H9 (cell line): ENCODE measurements at regions not wholly inside any gene's neighbourhood (a gene's known extent, or its start where the extent isn't known, plus 50 kb on each side); places are given as distances from the start of the nearest gene placed in this dataset.

Source experiments
- DNase-seq: peaks from one replicate; pipeline ENCODE4 v3.0.0-alpha.2; 2017
- H2AFZ ChIP-seq: one replicate; pipeline ENCODE4 v1.6.1; 2013; ENCODE audit warnings: mild to moderate bottlenecking, low read length, control low read depth, moderate library complexity
- H2AK5ac ChIP-seq: 2 replicates; pipeline ENCODE4 v1.6.1; 2013; ENCODE audit warnings: low read length, control low read depth, mixed read lengths; ENCODE audit not compliant: insufficient read length
- H2BK120ac ChIP-seq: one replicate; pipeline ENCODE4 v1.6.1; 2013; ENCODE audit warnings: low read depth, mild to moderate bottlenecking, low read length, control low read depth, inconsistent platforms; ENCODE audit not compliant: poor library complexity, severe bottlenecking
- H2BK12ac ChIP-seq: 2 replicates; pipeline ENCODE4 v1.6.1; 2013; ENCODE audit warnings: low read length, control low read depth, mixed read lengths, low read depth; ENCODE audit not compliant: insufficient read length
- H2BK15ac ChIP-seq: 2 replicates; pipeline ENCODE4 v1.6.1; 2013; ENCODE audit warnings: low read depth, low read length, control low read depth
- H2BK20ac ChIP-seq: one replicate; pipeline ENCODE4 v1.6.1; 2013; ENCODE audit warnings: low read depth, mild to moderate bottlenecking, low read length, control low read depth, inconsistent platforms; ENCODE audit not compliant: poor library complexity, severe bottlenecking
- H2BK5ac ChIP-seq: 2 replicates; pipeline ENCODE4 v1.6.1; 2013; ENCODE audit warnings: low read length, control low read depth, mixed read lengths; ENCODE audit not compliant: insufficient read length
- H3K14ac ChIP-seq: 2 replicates; pipeline ENCODE4 v1.6.1; 2013; ENCODE audit warnings: low read length, control low read depth; ENCODE audit not compliant: insufficient read depth
- H3K18ac ChIP-seq: 2 replicates; pipeline ENCODE4 v1.6.1; 2013; ENCODE audit warnings: low read depth, mild to moderate bottlenecking, mixed read lengths, low read length, control low read depth; ENCODE audit not compliant: insufficient read length
- H3K23ac ChIP-seq: 2 replicates; pipeline ENCODE4 v1.6.1; 2013; ENCODE audit warnings: low read length, control low read depth, mixed read lengths, low read depth; ENCODE audit not compliant: insufficient read length
- H3K23me2 ChIP-seq: 2 replicates; pipeline ENCODE4 v1.6.1; 2013; ENCODE audit warnings: low read depth, mild to moderate bottlenecking, mixed read lengths, low read length, control low read depth; ENCODE audit not compliant: insufficient read length, poor library complexity, severe bottlenecking
- H3K27ac ChIP-seq: 2 replicates; pipeline ENCODE4 v1.5.1; 2013; ENCODE audit warnings: low read length, control low read depth, mixed read lengths, low read depth; ENCODE audit not compliant: insufficient read length
- H3K27me3 ChIP-seq: 2 replicates; pipeline ENCODE4 v1.6.1; 2013; ENCODE audit warnings: low read length, control low read depth, inconsistent platforms; ENCODE audit not compliant: insufficient read depth
- H3K4ac ChIP-seq: 2 replicates; pipeline ENCODE4 v1.6.1; 2013; ENCODE audit warnings: low read depth, mild to moderate bottlenecking, control low read depth, inconsistent platforms, low read length, moderate library complexity
- H3K4me1 ChIP-seq: 2 replicates; pipeline ENCODE4 v1.6.1; 2013; ENCODE audit warnings: low read length, control low read depth, inconsistent platforms; ENCODE audit not compliant: insufficient read depth
- H3K4me2 ChIP-seq: 2 replicates; pipeline ENCODE4 v1.6.1; 2013; ENCODE audit warnings: low read length, control low read depth, mixed read lengths; ENCODE audit not compliant: insufficient read length, insufficient read depth
- H3K56ac ChIP-seq: 2 replicates; pipeline ENCODE4 v1.6.1; 2013; ENCODE audit warnings: low read depth, mild to moderate bottlenecking, mixed read lengths, low read length, control low read depth; ENCODE audit not compliant: insufficient read length
- H3K79me1 ChIP-seq: 2 replicates; pipeline ENCODE4 v1.6.1; 2013; ENCODE audit warnings: low read depth, mild to moderate bottlenecking, moderate library complexity, low read length, control low read depth, inconsistent platforms; ENCODE audit not compliant: insufficient read depth, poor library complexity, severe bottlenecking
- H3K79me2 ChIP-seq: 2 replicates; pipeline ENCODE4 v1.6.1; 2013; ENCODE audit warnings: low read length, control low read depth, inconsistent platforms; ENCODE audit not compliant: insufficient read depth
- H3K9ac ChIP-seq: 2 replicates; pipeline ENCODE4 v1.6.1; 2013; ENCODE audit warnings: low read length, control low read depth, mixed read lengths; ENCODE audit not compliant: insufficient read length; ENCODE audit errors: extremely low read depth
- H3K9me3 ChIP-seq: one replicate; pipeline ENCODE4 v1.6.1; 2013; ENCODE audit warnings: low read depth, low read length, inconsistent platforms; ENCODE audit not compliant: control insufficient read depth
- H3T11ph ChIP-seq: one replicate; pipeline ENCODE4 v1.6.1; 2013; ENCODE audit warnings: mild to moderate bottlenecking, low read length, control low read depth, inconsistent platforms
- H4K20me1 ChIP-seq: one replicate; pipeline ENCODE4 v1.6.1; 2013; ENCODE audit not compliant: control insufficient read depth, insufficient read length, insufficient read depth
- H4K5ac ChIP-seq: 2 replicates; pipeline ENCODE4 v1.6.1; 2013; ENCODE audit warnings: low read depth, mild to moderate bottlenecking, mixed read lengths, low read length, control low read depth; ENCODE audit not compliant: insufficient read length
- H4K8ac ChIP-seq: replicated peaks from 2 replicates; pipeline ENCODE4 v1.6.1; 2013; ENCODE audit warnings: low read length, control low read depth, mixed read lengths, low read depth; ENCODE audit not compliant: insufficient read length
- H4K91ac ChIP-seq: 2 replicates; pipeline ENCODE4 v1.6.1; 2013; ENCODE audit warnings: low read depth, mild to moderate bottlenecking, moderate library complexity, mixed read lengths, low read length, control low read depth; ENCODE audit not compliant: insufficient read length
- H3K27ac Mint-ChIP-seq, 3 experiments: 2 replicates in 2 of 3; 3 replicates in 1 of 3; pipeline ENCODE4 v1.8.0; 2020 to 2021; ENCODE audit warnings: mixed read lengths in 3 of 3, mild to moderate bottlenecking in 1 of 3, moderate library complexity in 1 of 3
- H3K27me3 Mint-ChIP-seq: 2 replicates; pipeline ENCODE4 v1.8.0; 2021; ENCODE audit warnings: low read depth, mild to moderate bottlenecking, moderate library complexity, mixed read lengths
- H3K36me3 Mint-ChIP-seq, 3 experiments: 2 replicates in 2 of 3; 3 replicates in 1 of 3; pipeline ENCODE4 v1.8.0; 2020 to 2021; ENCODE audit warnings: low read depth in 3 of 3, mixed read lengths in 3 of 3; ENCODE audit not compliant: insufficient read depth in 1 of 3
- H3K4me1 Mint-ChIP-seq, 2 experiments: 2 replicates each; pipeline ENCODE4 v1.8.0; 2020; ENCODE audit warnings: mixed read lengths in 2 of 2
- H3K4me3 Mint-ChIP-seq, 2 experiments: 2 replicates in 1 of 2; 3 replicates in 1 of 2; pipeline ENCODE4 v1.8.0; 2020 to 2021; ENCODE audit warnings: mild to moderate bottlenecking in 2 of 2, mixed read lengths in 2 of 2, moderate library complexity in 1 of 2
- H3K9me3 Mint-ChIP-seq, 2 experiments: 2 replicates in 1 of 2; 3 replicates in 1 of 2; pipeline ENCODE4 v1.8.0; 2020; ENCODE audit warnings: mild to moderate bottlenecking in 2 of 2, mixed read lengths in 2 of 2, moderate library complexity in 1 of 2
- CTCF ChIP-seq: fragments of 200-600 bp; sonication (generic); conservative IDR thresholded peaks from 3 replicates; pipeline ENCODE4 v1.8.0; 2021; ENCODE audit warnings: antibody characterized with exemption, mild to moderate bottlenecking
- WGBS: extraction: QIAGEN DNeasy Blood & Tissue Kit; methylation state at CpG from one replicate; pipeline ENCODE4 v1.1.7; 2013; ENCODE audit warnings: missing lambda C conversion rate, low lambda C conversion rate, mixed read lengths; ENCODE audit not compliant: insufficient read length; ENCODE audit errors: extremely low coverage; 5-methylcytosine and 5-hydroxymethylcytosine counted together

DNA sequence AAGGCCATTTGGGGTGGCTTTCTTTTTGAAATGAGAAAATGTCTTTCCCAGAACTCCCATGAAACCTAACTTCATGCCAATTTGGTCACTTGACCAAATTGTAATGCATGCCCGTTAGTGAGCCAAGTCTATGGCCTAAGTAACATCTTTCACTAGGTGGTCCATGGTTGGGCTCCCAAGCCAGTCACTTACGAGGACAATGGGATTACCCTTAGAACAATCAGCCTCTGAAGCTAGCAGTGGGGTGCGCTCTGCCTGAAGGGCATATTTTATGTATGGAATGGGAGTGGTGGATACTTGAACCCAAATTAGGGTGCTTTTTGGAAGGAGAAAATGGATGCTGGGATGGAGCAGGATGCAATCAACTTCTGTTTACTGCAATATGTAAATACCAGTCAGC is 127.4 kb upstream of the GOLIM4 start:
- no peak overlapping the region for H3K23ac ChIP-seq
- no peak overlapping the region for H3K18ac ChIP-seq
- no peaks in the 10 kb centered on the region for H3K36me3 Mint-ChIP-seq
- H4K20me1 ChIP-seq, result no peaks in the 10 kb centered on the region
- H2AK5ac ChIP-seq, result no peak overlapping the region
- no peak overlapping the region for H3K14ac ChIP-seq
- H2BK5ac ChIP-seq, result no peak overlapping the region
- H3K4ac ChIP-seq, result no peak overlapping the region
- no peaks in the 10 kb centered on the region; a peak in 1 of 5 replicates for H3K9me3 Mint-ChIP-seq
- no peak overlapping the region for H4K5ac ChIP-seq
- no peak overlapping the region for H4K91ac ChIP-seq
- no peaks in the 10 kb centered on the region for H3K27me3 Mint-ChIP-seq
- H3K79me1 ChIP-seq, result no peaks in the 10 kb centered on the region
- H2BK20ac ChIP-seq, result no peak overlapping the region
- H3K27me3 ChIP-seq, result no peaks in the 10 kb centered on the region
- H2AFZ ChIP-seq, result no peak overlapping the region
- H3K4me3 Mint-ChIP-seq, result no peak overlapping the region
- DNase-seq, result no peak
- H3K23me2 ChIP-seq, result no peaks in the 10 kb centered on the region
- H3K4me2 ChIP-seq, result no peak overlapping the region
- no CpG with 5 or more reads among the region's 3 CpGs for WGBS
- H3K27ac ChIP-seq, result no peak overlapping the region
- H3K27ac Mint-ChIP-seq, result no peak overlapping the region; a peak in 1 of 7 replicates
- TF ChIP-seq CTCF, result no peak
- no peak overlapping the region for H3T11ph ChIP-seq
- no peak overlapping the region for H2BK15ac ChIP-seq
- H3K9me3 ChIP-seq, result no peaks in the 10 kb centered on the region
- H4K8ac ChIP-seq, result no peak overlapping the region
- H3K79me2 ChIP-seq, result no peaks in the 10 kb centered on the region
- no peak overlapping the region for H2BK120ac ChIP-seq
- no peak overlapping the region for H3K56ac ChIP-seq
- H2BK12ac ChIP-seq, result no peak overlapping the region
- peaks cover 4% of the 10 kb centered on the region; the same call in 1 of the 2 replicates for H3K4me1 ChIP-seq
- H3K4me1 Mint-ChIP-seq, result peaks cover 15 to 17% of the 10 kb centered on the region in 2 experiments
- no peak overlapping the region for H3K9ac ChIP-seq
